Rectal smooth muscle tissue (tissue), 1 donor: ENCODE measurements at regions not wholly inside any gene's neighbourhood (a gene's known extent, or its start where the extent isn't known, plus 50 kb on each side); places are given as distances from the start of the nearest gene placed in this dataset.

Experiments
- H3K27ac ChIP-seq: one replicate; pipeline ENCODE4 v1.7.0; 2013; ENCODE audit warnings: low read depth, low read length, inconsistent platforms
- H3K27me3 ChIP-seq: one replicate; pipeline ENCODE4 v1.7.0; 2013; ENCODE audit warnings: low read length; ENCODE audit not compliant: control insufficient read depth, insufficient read depth
- H3K36me3 ChIP-seq: one replicate; pipeline ENCODE4 v1.7.0; 2013; ENCODE audit warnings: low read length; ENCODE audit not compliant: control insufficient read depth, insufficient read depth
- H3K4me1 ChIP-seq: one replicate; pipeline ENCODE4 v1.7.0; 2013; ENCODE audit warnings: low read length; ENCODE audit not compliant: control insufficient read depth, insufficient read depth
- H3K4me3 ChIP-seq: one replicate; pipeline ENCODE4 v1.7.0; 2013; ENCODE audit warnings: low read length
- H3K9ac ChIP-seq: one replicate; pipeline ENCODE4 v1.7.0; 2013; ENCODE audit warnings: low read length

GRCh38 chr1:23624440-23624839 lies 65.1 kb upstream of the ID3 start:
- Histone ChIP-seq H3K9ac (no peak overlapping the region), H3K4me1 (no peaks in the 10 kb centered on the region), H3K27ac (no peak overlapping the region), H3K27me3 (peaks cover 6% of the 10 kb centered on the region), H3K36me3 (no peaks in the 10 kb centered on the region), H3K4me3 (no peak overlapping the region)

GRCh38 chr1:23622284-23622683 lies 63.0 kb upstream of the ID3 start:
- H3K27ac ChIP-seq, result no peak overlapping the region
- peaks cover 9% of the 10 kb centered on the region for H3K27me3 ChIP-seq
- H3K4me3 ChIP-seq, result no peak overlapping the region
- H3K36me3 ChIP-seq, result no peaks in the 10 kb centered on the region
- H3K4me1 ChIP-seq, result no peaks in the 10 kb centered on the region
- no peak overlapping the region for H3K9ac ChIP-seq

DNA sequence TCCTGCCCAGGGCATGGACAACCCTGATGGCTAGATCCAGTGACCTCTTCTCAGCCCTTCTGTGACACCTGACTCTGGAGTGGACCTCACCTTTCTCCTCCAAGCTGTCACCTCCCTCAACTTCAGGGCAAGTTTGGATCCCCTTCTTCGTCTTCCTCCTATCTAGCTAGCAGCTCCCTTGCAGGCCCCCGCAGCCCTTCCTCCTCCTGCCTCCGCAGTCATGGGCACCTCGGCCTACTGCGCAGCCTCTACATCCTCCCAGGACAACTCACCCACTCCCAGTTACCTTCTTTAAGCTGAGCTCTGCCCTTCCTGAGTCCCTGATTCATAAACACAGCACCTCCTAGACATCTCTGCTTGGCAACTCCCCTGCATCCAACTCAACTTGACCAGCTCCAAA lies 61.3 kb upstream of the ID3 start:
- no peak overlapping the region for H3K9ac ChIP-seq
- no peak overlapping the region for H3K27ac ChIP-seq
- H3K27me3 ChIP-seq, result peaks cover 9% of the 10 kb centered on the region
- no peak overlapping the region for H3K4me3 ChIP-seq
- H3K4me1 ChIP-seq, result no peaks in the 10 kb centered on the region
- no peaks in the 10 kb centered on the region for H3K36me3 ChIP-seq

- Histone ChIP-seq H3K27me3 (peaks cover 9% of the 10 kb centered on the region), H3K36me3 (no peaks in the 10 kb centered on the region), H3K27ac (no peak overlapping the region), H3K4me3 (peak overlapping the region; percentile 55), H3K4me1 (no peaks in the 10 kb centered on the region), H3K9ac (no peak overlapping the region)
Observed at GRCh38 chr1:23619299-23620188, 60.2 kb upstream of the ID3 start.

- Histone ChIP-seq H3K4me3 (no peak overlapping the region), H3K27me3 (peaks cover 9% of the 10 kb centered on the region), H3K9ac (no peak overlapping the region), H3K27ac (no peak overlapping the region), H3K4me1 (no peaks in the 10 kb centered on the region), H3K36me3 (no peaks in the 10 kb centered on the region)
Observed at GRCh38 chr1:23618586-23619083, 59.3 kb upstream of the ID3 start.

DNA sequence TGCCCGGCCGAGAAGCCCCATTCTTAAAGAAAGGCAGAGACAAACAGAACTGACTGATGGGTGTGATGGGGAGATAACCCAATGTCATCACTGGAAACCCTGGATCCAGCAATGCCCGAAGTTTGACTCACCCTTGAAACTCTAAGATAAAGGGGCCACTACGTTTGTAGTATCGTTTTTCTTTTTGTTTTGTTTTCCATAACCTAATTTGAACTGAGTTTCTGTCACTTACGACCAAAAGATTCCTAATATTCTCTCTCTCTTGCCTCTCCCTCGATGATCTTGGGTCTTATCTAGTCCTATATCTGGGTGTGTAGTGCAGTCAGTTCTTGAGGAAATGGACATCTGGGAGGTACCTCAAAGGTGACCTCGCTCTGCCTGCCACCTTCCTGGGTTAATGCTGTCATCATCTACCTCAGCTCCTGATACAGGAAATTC lies 57.8 kb upstream of the ID3 start:
- H3K27ac ChIP-seq, result no peak overlapping the region
- H3K36me3 ChIP-seq, result no peaks in the 10 kb centered on the region
- no peaks in the 10 kb centered on the region for H3K4me1 ChIP-seq
- H3K27me3 ChIP-seq, result peaks cover 9% of the 10 kb centered on the region
- no peak overlapping the region for H3K4me3 ChIP-seq
- no peak overlapping the region for H3K9ac ChIP-seq

DNA sequence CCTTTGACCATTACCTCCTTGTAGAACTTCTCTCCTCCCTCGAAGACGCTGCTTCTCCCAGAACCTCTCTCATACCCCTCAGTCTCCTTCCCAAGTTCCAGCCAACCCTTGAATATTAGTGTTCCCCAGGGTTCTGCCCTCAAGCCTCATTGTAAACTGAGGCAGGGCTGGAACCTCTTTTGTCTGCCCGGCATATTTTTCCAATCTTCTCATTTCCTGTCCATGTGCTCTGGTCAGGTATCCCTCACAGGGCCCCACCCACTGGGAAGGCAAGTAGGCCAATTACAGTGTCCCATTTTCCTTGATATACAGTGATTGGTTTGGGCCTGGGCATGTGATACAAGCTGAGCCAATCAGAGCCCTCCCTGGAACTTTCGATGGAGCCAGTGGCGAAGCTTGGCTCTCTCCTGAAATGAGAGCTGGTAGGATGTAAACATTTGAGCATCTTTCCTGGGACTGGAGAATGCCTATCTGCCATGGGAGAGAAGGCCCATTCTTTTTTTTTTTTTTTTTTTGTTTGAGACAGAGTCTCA lies 57.1 kb upstream of the ID3 start:
- no peak overlapping the region for H3K27ac ChIP-seq
- H3K4me1 ChIP-seq, result no peaks in the 10 kb centered on the region
- peaks cover 9% of the 10 kb centered on the region for H3K27me3 ChIP-seq
- H3K36me3 ChIP-seq, result no peaks in the 10 kb centered on the region
- H3K9ac ChIP-seq, result no peak overlapping the region
- H3K4me3 ChIP-seq, result no peak overlapping the region

- Histone ChIP-seq H3K36me3 (no peaks in the 10 kb centered on the region), H3K27me3 (peaks cover 9% of the 10 kb centered on the region), H3K4me3 (no peak overlapping the region), H3K27ac (no peak overlapping the region), H3K9ac (no peak overlapping the region), H3K4me1 (no peaks in the 10 kb centered on the region)
Observed at GRCh38 chr1:23615852-23616251, 56.6 kb upstream of the ID3 start.

DNA sequence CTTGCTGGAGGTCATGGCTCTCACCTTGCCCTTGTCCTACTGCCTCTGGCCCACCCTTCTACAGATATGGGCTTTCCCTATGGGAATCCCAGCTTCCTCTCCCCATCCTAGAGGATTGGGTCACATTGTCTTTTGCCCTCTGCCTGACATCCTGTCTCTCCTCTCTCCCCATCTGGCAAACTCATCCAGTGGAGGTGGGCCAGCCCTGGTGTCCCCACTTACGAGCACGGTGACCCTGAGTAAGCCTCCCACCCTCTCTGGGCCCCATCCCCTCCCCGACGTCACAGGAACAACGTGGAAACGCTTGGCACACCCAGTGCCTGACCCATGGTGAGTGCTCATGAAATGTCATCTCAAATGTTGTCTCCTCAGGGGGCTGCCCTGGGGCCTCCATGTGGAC lies 56.1 kb upstream of the ID3 start:
- H3K4me1 ChIP-seq, result no peaks in the 10 kb centered on the region
- no peaks in the 10 kb centered on the region for H3K36me3 ChIP-seq
- no peak overlapping the region for H3K4me3 ChIP-seq
- peaks cover 6% of the 10 kb centered on the region for H3K27me3 ChIP-seq
- no peak overlapping the region for H3K27ac ChIP-seq
- H3K9ac ChIP-seq, result no peak overlapping the region

DNA sequence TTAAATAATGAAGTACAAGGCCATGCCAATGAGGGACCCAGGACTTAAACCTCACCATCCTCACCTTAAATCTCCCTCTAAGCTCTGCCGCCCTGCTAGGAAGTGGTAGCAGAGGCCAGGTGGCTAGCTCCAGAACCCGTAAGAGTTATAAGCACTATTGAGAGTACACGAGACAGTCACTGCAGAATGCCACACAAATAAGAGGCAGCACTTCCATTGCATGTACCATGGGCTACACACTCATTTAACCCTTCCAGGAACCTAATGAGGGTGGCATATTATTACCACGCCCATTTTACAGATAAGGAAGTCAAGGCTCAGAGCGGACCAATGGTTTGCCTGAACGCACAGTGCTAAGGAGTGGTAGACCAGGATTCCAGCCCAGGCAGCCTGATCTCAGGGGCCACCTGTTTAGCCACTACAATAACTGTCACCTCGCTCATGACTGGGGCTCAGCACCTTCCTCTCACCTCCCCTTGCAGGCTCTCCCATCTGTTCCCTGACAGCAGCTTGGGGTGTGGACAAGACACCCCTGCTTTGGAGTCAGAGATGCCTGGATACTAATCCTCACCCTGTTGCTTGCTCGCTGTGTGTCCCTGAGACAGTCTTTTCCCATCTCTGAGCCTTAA lies 54.8 kb upstream of the ID3 start:
- Histone ChIP-seq H3K27me3 (peaks cover 3% of the 10 kb centered on the region), H3K4me3 (no peak overlapping the region), H3K9ac (no peak overlapping the region), H3K27ac (no peak overlapping the region), H3K4me1 (no peaks in the 10 kb centered on the region), H3K36me3 (no peaks in the 10 kb centered on the region)

DNA sequence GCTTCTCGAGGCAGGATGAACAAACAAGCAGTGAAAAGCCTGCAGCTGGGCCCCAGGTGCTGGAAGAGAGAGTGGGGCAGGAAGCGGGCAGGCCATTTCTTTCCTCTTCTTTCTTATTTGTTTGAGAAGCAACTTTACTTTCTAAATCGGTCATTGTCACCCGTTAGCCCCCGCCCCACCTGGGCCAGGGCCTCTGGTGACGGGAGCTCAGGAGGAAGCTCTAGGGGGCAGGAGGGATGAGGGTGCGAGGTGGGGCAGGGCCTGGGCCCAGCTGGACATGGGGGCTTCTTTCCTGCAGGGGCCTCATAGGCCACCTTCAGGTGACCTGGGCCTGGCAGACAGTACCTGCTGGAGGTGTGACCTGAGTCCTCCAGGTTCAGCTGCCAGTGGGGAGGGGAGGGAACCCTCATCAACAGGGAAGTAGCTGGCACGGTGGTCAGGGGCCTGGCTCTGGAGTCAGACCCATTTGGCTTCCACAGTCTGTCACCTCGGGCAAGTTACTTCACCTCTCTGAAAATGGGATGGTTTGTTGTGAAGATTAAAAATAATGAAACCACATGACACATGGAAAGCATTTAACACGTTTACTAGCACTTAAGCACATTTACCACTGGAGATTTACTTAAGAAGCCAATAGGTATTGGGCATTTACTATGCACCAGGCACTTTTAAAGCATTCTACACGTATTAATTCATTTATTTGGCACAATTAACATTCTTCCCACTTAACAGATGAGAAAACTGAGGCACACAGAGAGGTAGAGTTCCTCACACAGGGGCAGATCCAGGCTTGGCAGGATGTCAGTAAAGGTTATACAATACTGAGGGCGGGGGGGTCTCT lies 54.1 kb upstream of the ID3 start:
- H3K27ac ChIP-seq, result no peak overlapping the region
- peaks cover under 1% of the 10 kb centered on the region for H3K27me3 ChIP-seq
- H3K9ac ChIP-seq, result no peak overlapping the region
- H3K4me3 ChIP-seq, result no peak overlapping the region
- no peaks in the 10 kb centered on the region for H3K36me3 ChIP-seq
- H3K4me1 ChIP-seq, result no peaks in the 10 kb centered on the region
